WTC11 (cell line): ENCODE measurements at regions not wholly inside any gene's neighbourhood (a gene's known extent, or its start where the extent isn't known, plus 50 kb on each side); places are given as distances from the start of the nearest gene placed in this dataset.

Experiments used
- ATAC-seq: fragments of 200-7000 bp; cut with Tn5 transposase; 2 replicates; pipeline ENCODE4 v1.10.0; 2021; ENCODE audit warnings: mild to moderate bottlenecking, moderate library complexity
- CTCF ChIA-PET: fragments of 300-600 bp; sonication (Branson Sonifier 250); formaldehyde crosslinking; loops from one replicate; lab custom pipeline; 2021; ENCODE audit warnings: antibody characterized with exemption; lab: Charles Lee
- POLR2A ChIA-PET: fragments of 350-600 bp; sonication (Branson Sonifier 250); formaldehyde crosslinking; loops from one replicate; lab custom pipeline; 2021; ENCODE audit warnings: antibody characterized with exemption; lab: Charles Lee
- DNase-seq: peaks from one replicate; pipeline ENCODE4 v3.0.0; 2021; ENCODE audit warnings: low spot score
- H3K27ac Mint-ChIP-seq: 2 replicates; pipeline ENCODE4 v1.8.0; 2021; ENCODE audit warnings: mixed read lengths
- H3K27me3 Mint-ChIP-seq: 2 replicates; pipeline ENCODE4 v1.8.0; 2021; ENCODE audit warnings: low read depth, mild to moderate bottlenecking, moderate library complexity, mixed read lengths
- H3K36me3 Mint-ChIP-seq: 2 replicates; pipeline ENCODE4 v1.8.0; 2021; ENCODE audit warnings: mixed read lengths
- H3K4me1 Mint-ChIP-seq: 2 replicates; pipeline ENCODE4 v1.8.0; 2022; ENCODE audit warnings: mixed read lengths
- H3K4me3 Mint-ChIP-seq: 2 replicates; pipeline ENCODE4 v1.8.0; 2021; ENCODE audit warnings: mild to moderate bottlenecking, moderate library complexity, mixed read lengths
- H3K9me3 Mint-ChIP-seq: 2 replicates; pipeline ENCODE4 v1.8.0; 2021; ENCODE audit warnings: mixed read lengths
- ATF3 ChIP-seq: sonication (generic); formaldehyde crosslinking; conservative IDR thresholded peaks from 2 replicates; pipeline ENCODE4 v1.8.1; 2022; ENCODE audit warnings: mild to moderate bottlenecking, missing genetic modification reagents
- CBFB ChIP-seq: sonication (generic); formaldehyde crosslinking; IDR thresholded peaks from 2 replicates; pipeline ENCODE4 v1.8.1; 2022; ENCODE audit warnings: mild to moderate bottlenecking, low read depth, missing genetic modification reagents
- CDX4 ChIP-seq: fragments of 250-450 bp; sonication (Bioruptor Pico); IDR thresholded peaks from 2 replicates; pipeline ENCODE4 v1.9.0; 2021; ENCODE audit warnings: moderate library complexity, mild to moderate bottlenecking, inconsistent platforms, borderline replicate concordance
- CREB1 ChIP-seq: sonication (generic); formaldehyde crosslinking; IDR thresholded peaks from 2 replicates; pipeline ENCODE4 v1.8.0; 2023; ENCODE audit warnings: mild to moderate bottlenecking, missing genetic modification reagents
- CTCF ChIP-seq: fragments of 200-600 bp; IDR thresholded peaks from 2 replicates; pipeline ENCODE4 v1.8.0; 2022; ENCODE audit warnings: antibody characterized with exemption
- E2F4 ChIP-seq: sonication (generic); formaldehyde crosslinking; IDR thresholded peaks from 2 replicates; pipeline ENCODE4 v1.8.1; 2022; ENCODE audit warnings: low read depth, mild to moderate bottlenecking, moderate library complexity, missing genetic modification reagents, borderline replicate concordance
- ELF4 ChIP-seq: sonication (generic); formaldehyde crosslinking; IDR thresholded peaks from 2 replicates; pipeline ENCODE4 v1.8.1; 2022; ENCODE audit warnings: low read depth, mild to moderate bottlenecking, moderate library complexity, missing genetic modification reagents
- ERG ChIP-seq: fragments of 250-450 bp; sonication (Bioruptor Pico); IDR thresholded peaks from 2 replicates; pipeline ENCODE4 v1.8.0; 2021; ENCODE audit warnings: mild to moderate bottlenecking
- ETV6 ChIP-seq: sonication (generic); formaldehyde crosslinking; IDR thresholded peaks from 2 replicates; pipeline ENCODE4 v1.8.1; 2022; ENCODE audit warnings: mild to moderate bottlenecking, missing genetic modification reagents
- HMGXB4 ChIP-seq: sonication (generic); formaldehyde crosslinking; IDR thresholded peaks from 2 replicates; pipeline ENCODE4 v1.8.1; 2023; ENCODE audit warnings: mild to moderate bottlenecking, moderate library complexity, missing genetic modification reagents
- NR1H2 ChIP-seq: sonication (generic); formaldehyde crosslinking; IDR thresholded peaks from 2 replicates; pipeline ENCODE4 v1.9.0; 2021; ENCODE audit warnings: mild to moderate bottlenecking, moderate library complexity, missing genetic modification reagents
- OVOL2 ChIP-seq: fragments of 250-450 bp; sonication (Bioruptor Pico); IDR thresholded peaks from 2 replicates; pipeline ENCODE4 v1.9.0; 2021; ENCODE audit warnings: mild to moderate bottlenecking, borderline replicate concordance
- PRRX2 ChIP-seq: fragments of 250-450 bp; sonication (Bioruptor Pico); IDR thresholded peaks from 2 replicates; pipeline ENCODE4 v1.8.0; 2021; ENCODE audit warnings: mild to moderate bottlenecking
- SOX15 ChIP-seq: fragments of 250-450 bp; sonication (Bioruptor Pico); IDR thresholded peaks from 2 replicates; pipeline ENCODE4 v1.9.0; 2021; ENCODE audit warnings: mild to moderate bottlenecking
- STAT6 ChIP-seq: sonication (generic); formaldehyde crosslinking; conservative IDR thresholded peaks from 2 replicates; pipeline ENCODE4 v1.8.1; 2023; ENCODE audit warnings: mild to moderate bottlenecking, low read depth, missing genetic modification reagents, moderate library complexity
- USF2 ChIP-seq: sonication (generic); formaldehyde crosslinking; IDR thresholded peaks from 2 replicates; pipeline ENCODE4 v1.8.1; 2023; ENCODE audit warnings: mild to moderate bottlenecking, missing genetic modification reagents, moderate library complexity
- ZNF121 ChIP-seq: sonication (generic); formaldehyde crosslinking; IDR thresholded peaks from 2 replicates; pipeline ENCODE4 v1.8.0; 2023; ENCODE audit warnings: missing genetic modification reagents
- ZNF263 ChIP-seq: sonication (generic); formaldehyde crosslinking; IDR thresholded peaks from 2 replicates; pipeline ENCODE4 v1.8.1; 2022; ENCODE audit warnings: low read depth, mild to moderate bottlenecking, moderate library complexity, missing genetic modification reagents
- ZNF281 ChIP-seq: sonication (generic); formaldehyde crosslinking; IDR thresholded peaks from 2 replicates; pipeline ENCODE4 v1.8.0; 2023; ENCODE audit warnings: mild to moderate bottlenecking, missing genetic modification reagents
- ZNF396 ChIP-seq: fragments of 250-450 bp; sonication (Bioruptor Pico); IDR thresholded peaks from 2 replicates; pipeline ENCODE4 v1.8.0; 2021; ENCODE audit warnings: mild to moderate bottlenecking, moderate library complexity, borderline replicate concordance
- ZNF671 ChIP-seq: fragments of 250-450 bp; sonication (Bioruptor Pico); IDR thresholded peaks from 2 replicates; pipeline ENCODE4 v1.8.0; 2021; ENCODE audit warnings: mild to moderate bottlenecking

- TF ChIP-seq STAT6: no peak
- no peak for TF ChIP-seq ZNF121
- no peak for TF ChIP-seq ETV6 (CRISPR knock-in tag)
- TF ChIP-seq HMGXB4 (CRISPR knock-in tag): no peak
- no peak for TF ChIP-seq USF2
- no peak for TF ChIP-seq PRRX2 (CRISPR knock-in tag)
- no peak for TF ChIP-seq SOX15 (CRISPR knock-in tag)
- TF ChIP-seq ELF4 (CRISPR knock-in tag): no peak
- TF ChIP-seq ZNF671 (CRISPR knock-in tag): no peak
Observed at GRCh38 chr7:108869070-108869469, 299.4 kb downstream of the DNAJB9 start (continued).

- CTCF ChIA-PET: interaction anchor here (0.6 to 1.9 kb wide), 5 partner anchors 9 to 256 kb away, joined by 3 to 6 read pairs (median 4); no protein-coding TSS in a partner anchor
- H3K4me3 Mint-ChIP-seq: no peak overlapping the region
- no peaks in the 10 kb centered on the region; the same call in 1 of the 2 replicates for H3K27me3 Mint-ChIP-seq
- H3K9me3 Mint-ChIP-seq: peaks cover 42% of the 10 kb centered on the region
- no peaks in the 10 kb centered on the region for H3K4me1 Mint-ChIP-seq
- TF ChIP-seq CBFB (CRISPR knock-in tag): no peak
- TF ChIP-seq CREB1: no peak
- TF ChIP-seq ZNF396 (CRISPR knock-in tag): no peak
- TF ChIP-seq CTCF: peak; percentile 64
- no peak for TF ChIP-seq NR1H2
- no peak for TF ChIP-seq ERG (CRISPR knock-in tag)
- H3K27ac Mint-ChIP-seq: no peak overlapping the region
- DNase-seq: peak; percentile 68
- H3K36me3 Mint-ChIP-seq: peaks cover 20% of the 10 kb centered on the region
- POLR2A ChIA-PET: no interaction called here
- ATAC-seq: peak; percentile 86
Observed at GRCh38 chr7:108875139-108875538, 305.5 kb downstream of the DNAJB9 start.

GRCh38 chr7:108890862-108891261 is 321.2 kb downstream of the DNAJB9 start:
- POLR2A ChIA-PET: no interaction called here
- Mint-ChIP-seq H3K27ac (no peak overlapping the region), H3K36me3 (no peaks in the 10 kb centered on the region), H3K4me3 (no peak overlapping the region), H3K4me1 (peaks cover 7% of the 10 kb centered on the region), H3K9me3 (peaks cover 28% of the 10 kb centered on the region), H3K27me3 (no peaks in the 10 kb centered on the region)
- DNase-seq (no peak), ATAC-seq (no peak)
- CTCF ChIA-PET: no interaction called here
- TF ChIP-seq ZNF263 (CRISPR knock-in tag) (no peak), OVOL2 (CRISPR knock-in tag) (no peak), CDX4 (no peak), ATF3 (no peak), E2F4 (CRISPR knock-in tag) (no peak), ZNF281 (CRISPR knock-in tag) (no peak)
